Loucy (cell line): ENCODE measurements at regions not wholly inside any gene's neighbourhood (a gene's known extent, or its start where the extent isn't known, plus 50 kb on each side); places are given as distances from the start of the nearest gene placed in this dataset.
A peak's percentile ranks its signal among the peaks of the same experiment; 100 is the strongest.

ENCODE experiments used
- EZH2phosphoT487 ChIP-seq: fragments of 200-600 bp; IDR thresholded peaks from 2 replicates; pipeline ENCODE4 v1.6.1; 2018; ENCODE audit warnings: antibody characterized with exemption, mild to moderate bottlenecking, moderate library complexity, borderline replicate concordance
- TF ChIP-seq, protein P1 (sequence below): fragments of 200-600 bp; sonication (generic); conservative IDR thresholded peaks from 2 replicates; pipeline ENCODE4 v1.5.1; 2014; ENCODE audit warnings: mild to moderate bottlenecking, antibody characterized with exemption, low read length

DNA sequence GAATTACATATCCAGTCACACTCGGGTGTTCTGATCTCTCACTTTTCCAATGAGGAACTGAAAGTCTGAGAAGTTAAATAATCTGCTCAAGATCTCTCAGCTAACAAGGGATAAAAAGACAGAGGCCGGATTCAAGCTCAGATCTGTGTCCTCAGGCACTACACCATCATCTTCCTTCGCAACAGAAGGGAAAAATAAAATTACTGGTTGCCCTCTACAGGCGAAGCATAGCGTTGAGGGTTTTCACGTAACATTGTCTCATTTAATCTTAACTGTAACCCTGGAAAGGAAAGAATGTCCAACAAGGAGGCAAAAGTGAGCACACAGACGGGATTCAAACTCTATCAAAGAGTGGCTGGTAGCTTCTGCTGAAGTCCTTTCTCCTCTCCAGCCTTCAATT, 67.8 kb upstream of the ANKEF1 start:
- TF ChIP-seq, protein P1, sequence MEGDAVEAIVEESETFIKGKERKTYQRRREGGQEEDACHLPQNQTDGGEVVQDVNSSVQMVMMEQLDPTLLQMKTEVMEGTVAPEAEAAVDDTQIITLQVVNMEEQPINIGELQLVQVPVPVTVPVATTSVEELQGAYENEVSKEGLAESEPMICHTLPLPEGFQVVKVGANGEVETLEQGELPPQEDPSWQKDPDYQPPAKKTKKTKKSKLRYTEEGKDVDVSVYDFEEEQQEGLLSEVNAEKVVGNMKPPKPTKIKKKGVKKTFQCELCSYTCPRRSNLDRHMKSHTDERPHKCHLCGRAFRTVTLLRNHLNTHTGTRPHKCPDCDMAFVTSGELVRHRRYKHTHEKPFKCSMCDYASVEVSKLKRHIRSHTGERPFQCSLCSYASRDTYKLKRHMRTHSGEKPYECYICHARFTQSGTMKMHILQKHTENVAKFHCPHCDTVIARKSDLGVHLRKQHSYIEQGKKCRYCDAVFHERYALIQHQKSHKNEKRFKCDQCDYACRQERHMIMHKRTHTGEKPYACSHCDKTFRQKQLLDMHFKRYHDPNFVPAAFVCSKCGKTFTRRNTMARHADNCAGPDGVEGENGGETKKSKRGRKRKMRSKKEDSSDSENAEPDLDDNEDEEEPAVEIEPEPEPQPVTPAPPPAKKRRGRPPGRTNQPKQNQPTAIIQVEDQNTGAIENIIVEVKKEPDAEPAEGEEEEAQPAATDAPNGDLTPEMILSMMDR: peak; percentile 60
- TF ChIP-seq EZH2phosphoT487: no peak
